BLaER1 (cell line): ENCODE measurements at regions not wholly inside any gene's neighbourhood (a gene's known extent, or its start where the extent isn't known, plus 50 kb on each side); places are given as distances from the start of the nearest gene placed in this dataset.
"Not testable (repeated sequence)": the region's sequence is repeated elsewhere in the genome, so short reads cannot be mapped to it uniquely, and the experiment has no call there.

Experiments
- H3K27ac ChIP-seq: shearing (Covaris generic); formaldehyde crosslinking; 2 replicates; pipeline ENCODE4 v1.8.1; 2022
- H3K27me3 ChIP-seq: shearing (Covaris generic); formaldehyde crosslinking; 2 replicates; pipeline ENCODE4 v1.8.1; 2022
- H3K36me3 ChIP-seq: shearing (Covaris generic); formaldehyde crosslinking; 2 replicates; pipeline ENCODE4 v1.8.1; 2022
- H3K4me1 ChIP-seq: shearing (Covaris generic); formaldehyde crosslinking; 2 replicates; pipeline ENCODE4 v1.8.1; 2022
- H3K4me2 ChIP-seq: shearing (Covaris generic); formaldehyde crosslinking; 2 replicates; pipeline ENCODE4 v1.8.1; 2022
- H3K4me3 ChIP-seq: shearing (Covaris generic); formaldehyde crosslinking; 2 replicates; pipeline ENCODE4 v1.8.1; 2022
- H3K9ac ChIP-seq: shearing (Covaris generic); formaldehyde crosslinking; 2 replicates; pipeline ENCODE4 v1.8.1; 2022
- H3K9me3 ChIP-seq: shearing (Covaris generic); formaldehyde crosslinking; 2 replicates; pipeline ENCODE4 v1.8.1; 2022
- H4K20me1 ChIP-seq: shearing (Covaris generic); formaldehyde crosslinking; 2 replicates; pipeline ENCODE4 v1.8.1; 2022
- Cebpa-rat ChIP-seq: shearing (Covaris generic); IDR thresholded peaks from 2 replicates; pipeline ENCODE4 v1.8.1; 2022

DNA sequence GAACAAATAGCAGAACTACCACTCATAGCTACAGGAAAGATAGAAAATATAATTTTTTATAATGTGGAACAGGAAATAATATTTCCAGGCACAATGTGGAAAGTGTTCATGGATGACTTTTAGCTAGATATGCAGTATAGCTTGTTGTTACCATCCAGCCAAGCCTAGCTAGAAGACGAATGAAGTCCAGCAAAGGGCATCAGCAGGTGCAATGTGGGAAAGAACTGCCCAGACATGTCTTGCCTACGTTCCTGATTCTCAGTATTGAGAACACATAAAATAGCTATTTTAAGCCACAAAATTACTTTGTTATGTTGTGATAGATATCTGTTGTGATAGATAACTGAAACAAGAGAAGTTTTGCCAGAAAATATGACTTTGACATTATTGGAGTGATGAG is 1690.0 kb upstream of the LRRTM3 start:
- Histone ChIP-seq H3K4me3 (no peak overlapping the region), H3K27me3 (no peaks in the 10 kb centered on the region), H3K9ac (no peak overlapping the region), H3K4me1 (no peaks in the 10 kb centered on the region), H4K20me1 (no peaks in the 10 kb centered on the region), H3K27ac (no peak overlapping the region), H3K4me2 (no peak overlapping the region), H3K36me3 (no peaks in the 10 kb centered on the region), H3K9me3 (no peaks in the 10 kb centered on the region)
- no peak for TF ChIP-seq Cebpa-rat

DNA sequence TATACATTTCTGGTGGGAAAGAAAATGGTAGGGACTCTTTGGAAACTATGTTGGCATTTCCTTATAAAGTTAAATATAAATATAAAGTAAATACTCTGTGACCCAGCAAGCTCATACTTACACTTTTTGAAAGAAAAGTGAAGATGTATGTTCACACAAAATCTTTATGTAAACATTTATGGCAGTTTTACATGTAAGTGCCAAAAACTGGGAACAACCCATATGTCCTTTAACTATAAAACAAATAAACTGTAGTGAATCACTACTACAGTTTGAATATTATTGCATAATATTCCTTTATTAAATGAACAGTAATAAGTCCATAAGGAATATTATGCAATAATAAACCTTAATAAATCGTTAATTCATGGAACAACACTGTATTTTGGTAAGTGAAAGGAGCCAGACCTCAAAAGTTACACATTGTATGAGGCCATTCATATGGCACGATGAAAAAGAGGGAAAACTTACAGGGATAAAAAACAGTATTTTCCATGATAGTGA is 1660.3 kb upstream of the LRRTM3 start:
- no peak overlapping the region for H3K9ac ChIP-seq
- no peak overlapping the region for H3K4me2 ChIP-seq
- no peak overlapping the region for H3K27ac ChIP-seq
- H3K36me3 ChIP-seq, result no peaks in the 10 kb centered on the region
- TF ChIP-seq Cebpa-rat, result no peak
- H4K20me1 ChIP-seq, result no peaks in the 10 kb centered on the region
- no peaks in the 10 kb centered on the region for H3K9me3 ChIP-seq
- H3K4me1 ChIP-seq, result no peaks in the 10 kb centered on the region
- no peak overlapping the region for H3K4me3 ChIP-seq
- no peaks in the 10 kb centered on the region for H3K27me3 ChIP-seq

DNA sequence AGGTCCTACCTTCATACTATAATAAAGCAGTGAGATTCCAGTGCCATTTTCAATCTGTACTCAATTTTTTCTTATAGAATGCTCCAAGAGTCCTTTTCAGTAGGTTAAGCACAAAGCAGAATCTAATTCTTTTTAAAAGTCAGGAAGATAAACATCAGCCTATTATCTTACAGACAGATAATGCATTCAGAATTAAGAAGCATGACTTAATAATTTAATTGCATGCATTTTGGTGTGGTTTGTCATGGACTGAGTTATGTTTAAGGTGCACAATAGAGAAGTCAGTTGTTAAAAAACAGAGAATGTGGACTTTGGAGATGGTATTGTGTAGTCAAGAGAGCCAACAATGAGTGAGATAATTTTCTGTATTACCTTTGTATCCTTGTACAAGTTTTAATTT is 1656.3 kb upstream of the LRRTM3 start:
- not testable (repeated sequence) for H3K4me1 ChIP-seq, H3K9me3 ChIP-seq, H3K27me3 ChIP-seq, H4K20me1 ChIP-seq, H3K9ac ChIP-seq, H3K27ac ChIP-seq, H3K36me3 ChIP-seq, H3K4me2 ChIP-seq, H3K4me3 ChIP-seq

DNA sequence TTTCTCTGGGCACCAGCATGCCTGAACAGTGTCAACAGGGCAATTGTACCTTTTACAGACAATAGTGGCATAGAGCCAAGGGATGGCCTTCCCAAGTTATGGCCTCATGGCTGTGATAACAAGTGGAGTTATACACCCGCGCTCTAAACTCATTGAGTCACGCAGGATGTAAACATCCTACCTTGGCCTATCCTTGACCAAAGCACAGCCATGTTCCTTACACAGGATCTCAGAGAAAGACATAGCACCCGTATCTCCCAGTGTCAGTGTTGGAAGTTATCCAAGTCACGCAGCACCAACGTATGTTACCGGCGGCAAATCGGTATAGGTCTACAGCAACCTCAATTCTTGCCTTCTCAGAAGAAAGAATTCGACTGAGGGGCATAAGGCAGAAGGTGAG is 1654.9 kb upstream of the LRRTM3 start:
- no peaks in the 10 kb centered on the region for H3K27me3 ChIP-seq
- TF ChIP-seq Cebpa-rat, result no peak
- H3K9ac ChIP-seq, result no peak overlapping the region
- H4K20me1 ChIP-seq, result no peaks in the 10 kb centered on the region
- H3K9me3 ChIP-seq, result no peaks in the 10 kb centered on the region
- H3K4me2 ChIP-seq, result no peak overlapping the region
- no peak overlapping the region for H3K27ac ChIP-seq
- no peaks in the 10 kb centered on the region for H3K4me1 ChIP-seq
- no peaks in the 10 kb centered on the region for H3K36me3 ChIP-seq
- no peak overlapping the region for H3K4me3 ChIP-seq

DNA sequence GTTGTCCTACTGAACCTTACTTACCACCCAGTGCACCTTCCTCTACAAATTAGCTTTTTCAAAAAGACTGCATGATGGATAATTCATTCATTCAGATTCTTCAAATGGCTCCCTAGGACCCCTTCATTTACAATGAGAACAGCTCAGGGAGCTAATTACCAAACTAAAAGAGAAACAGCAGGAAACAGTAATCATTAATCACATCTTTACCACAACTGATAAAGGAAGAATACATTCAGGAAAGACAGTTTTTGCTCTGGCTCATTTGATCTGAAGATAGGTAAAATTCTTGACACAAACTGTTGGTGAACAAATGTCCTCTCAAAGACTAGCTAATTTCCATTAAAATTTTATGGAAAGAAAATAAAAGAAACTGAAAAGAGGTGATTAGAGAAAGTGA is 1652.7 kb upstream of the LRRTM3 start:
- no peak for TF ChIP-seq Cebpa-rat
- Histone ChIP-seq H3K36me3 (no peaks in the 10 kb centered on the region), H3K9me3 (no peaks in the 10 kb centered on the region), H3K9ac (no peak overlapping the region), H4K20me1 (no peaks in the 10 kb centered on the region), H3K27me3 (no peaks in the 10 kb centered on the region), H3K27ac (no peak overlapping the region), H3K4me3 (no peak overlapping the region), H3K4me1 (no peaks in the 10 kb centered on the region), H3K4me2 (no peak overlapping the region)

DNA sequence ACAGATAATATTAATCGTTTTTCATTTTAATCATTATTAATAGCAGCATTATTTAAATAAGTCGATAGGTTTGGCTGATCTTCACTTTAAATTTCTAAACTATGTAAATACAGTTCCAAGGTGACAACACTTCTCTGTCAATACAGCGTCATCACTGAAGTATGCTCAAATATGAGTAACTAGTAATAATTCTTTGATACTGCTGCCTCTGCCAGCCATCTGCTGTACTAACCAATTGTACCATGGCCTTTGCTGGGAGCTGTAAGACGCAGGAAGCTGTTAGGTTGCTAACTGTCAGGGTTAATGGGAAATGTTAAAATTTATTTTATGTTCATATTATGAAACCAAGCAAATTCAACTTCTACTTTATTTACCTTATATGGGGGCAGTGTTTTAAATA is 1650.5 kb upstream of the LRRTM3 start:
- Histone ChIP-seq H3K9ac (no peak overlapping the region), H4K20me1 (no peaks in the 10 kb centered on the region), H3K4me3 (no peak overlapping the region), H3K27me3 (no peaks in the 10 kb centered on the region), H3K9me3 (peaks cover 4% of the 10 kb centered on the region; the same call in 1 of the 2 replicates), H3K36me3 (no peaks in the 10 kb centered on the region), H3K4me1 (no peaks in the 10 kb centered on the region), H3K27ac (no peak overlapping the region), H3K4me2 (no peak overlapping the region)
- TF ChIP-seq Cebpa-rat, result no peak

DNA sequence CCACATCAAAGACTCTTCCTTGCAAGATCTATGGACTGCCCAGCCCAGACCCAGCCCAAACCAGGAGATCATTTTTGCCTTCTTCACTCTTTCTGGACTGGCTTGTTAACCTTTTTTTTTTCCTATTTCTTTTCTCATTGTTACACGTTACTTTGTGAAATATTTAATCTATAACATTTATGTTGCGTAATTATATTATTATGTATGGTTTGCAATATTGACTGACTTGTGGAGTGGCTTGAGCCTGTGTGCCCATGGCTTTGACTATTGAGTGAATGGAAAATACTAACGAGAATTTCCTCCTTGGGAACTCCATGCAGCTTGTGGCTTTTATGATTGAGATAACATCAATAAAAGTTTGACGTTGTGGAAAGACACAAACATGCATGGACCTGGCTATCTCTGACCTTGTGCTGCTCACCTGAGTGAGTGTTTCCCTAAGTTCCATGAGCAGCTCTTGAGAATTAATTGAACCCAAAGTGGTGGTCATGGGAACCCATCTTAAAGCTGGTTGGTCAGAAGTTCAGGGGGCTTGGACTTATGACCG is 1641.3 kb upstream of the LRRTM3 start:
- Histone ChIP-seq H4K20me1 (no peaks in the 10 kb centered on the region), H3K4me2 (no peak overlapping the region), H3K4me3 (no peak overlapping the region), H3K4me1 (no peaks in the 10 kb centered on the region), H3K27me3 (no peaks in the 10 kb centered on the region), H3K9ac (no peak overlapping the region), H3K36me3 (no peaks in the 10 kb centered on the region), H3K27ac (no peak overlapping the region), H3K9me3 (peaks cover 4% of the 10 kb centered on the region; the same call in 1 of the 2 replicates)
- peak; percentile 42; the same call in 1 of the 2 replicates for TF ChIP-seq Cebpa-rat

DNA sequence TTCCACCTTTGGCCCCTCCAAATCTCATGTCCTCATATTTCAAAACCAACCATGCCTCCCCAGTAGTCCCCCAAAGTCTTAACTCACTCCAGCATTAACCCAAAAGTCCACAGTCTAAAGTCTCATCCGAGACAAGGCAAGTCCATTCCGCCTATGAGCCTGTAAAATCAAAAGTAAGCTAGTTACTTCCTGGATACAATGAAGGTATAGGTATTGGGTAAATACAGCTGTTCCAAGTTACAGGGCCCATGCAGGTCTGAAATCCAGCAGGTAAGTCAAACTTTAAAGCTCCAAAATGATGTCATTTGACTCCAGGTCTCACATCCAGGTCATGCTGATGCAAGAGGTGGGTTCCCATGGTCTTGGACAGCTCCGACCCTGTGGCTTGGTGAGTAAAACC is 1640.1 kb upstream of the LRRTM3 start:
- not testable (repeated sequence) for H3K27ac ChIP-seq, H3K27me3 ChIP-seq, H3K36me3 ChIP-seq, H3K9ac ChIP-seq, H4K20me1 ChIP-seq, H3K4me1 ChIP-seq, H3K4me2 ChIP-seq, H3K4me3 ChIP-seq, H3K9me3 ChIP-seq

DNA sequence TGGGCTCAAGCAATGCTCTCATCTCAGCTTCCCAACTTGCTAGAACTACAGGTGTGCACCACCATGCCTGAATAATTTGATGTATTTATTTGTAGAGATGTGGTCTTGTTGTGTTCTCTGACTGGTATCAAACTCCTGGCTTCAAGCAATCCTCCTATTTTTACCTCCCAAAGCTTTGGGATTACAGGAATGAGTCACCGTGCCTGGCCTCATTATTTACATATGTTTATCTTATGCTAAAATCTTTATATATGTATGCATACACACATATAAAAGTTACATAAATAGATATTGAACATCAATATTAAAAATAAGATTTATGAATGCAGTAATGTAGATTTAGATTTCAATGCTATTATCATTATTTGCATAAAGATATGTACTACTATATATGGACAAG is 1634.5 kb upstream of the LRRTM3 start:
- Histone ChIP-seq H3K4me1 (no peaks in the 10 kb centered on the region), H3K4me3 (no peak overlapping the region), H3K27ac (no peak overlapping the region), H3K27me3 (no peaks in the 10 kb centered on the region), H4K20me1 (no peaks in the 10 kb centered on the region), H3K36me3 (no peaks in the 10 kb centered on the region), H3K9me3 (no peaks in the 10 kb centered on the region), H3K4me2 (no peak overlapping the region), H3K9ac (no peak overlapping the region)
- no peak for TF ChIP-seq Cebpa-rat

DNA sequence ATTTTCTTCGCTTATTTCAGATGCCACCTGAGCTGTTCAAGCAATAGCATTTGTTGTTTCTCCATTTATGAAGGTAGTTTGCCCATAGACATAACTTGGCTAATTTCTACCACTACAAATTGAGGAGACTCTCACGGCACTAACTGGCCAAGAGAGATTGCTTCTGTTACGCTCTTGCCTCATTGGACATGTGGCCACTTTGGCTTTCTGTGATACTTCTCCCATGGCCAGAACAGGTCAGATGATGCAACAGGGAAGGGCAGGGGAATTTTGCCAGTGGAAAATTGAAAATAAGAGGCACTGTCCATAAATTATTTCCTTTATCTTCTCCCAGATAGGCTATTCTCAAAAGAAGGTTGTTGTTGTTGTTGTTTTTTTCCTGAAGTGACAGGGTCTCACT is 1633.3 kb upstream of the LRRTM3 start:
- H3K36me3 ChIP-seq, result no peaks in the 10 kb centered on the region
- no peak overlapping the region for H3K4me2 ChIP-seq
- H3K9me3 ChIP-seq, result no peaks in the 10 kb centered on the region
- no peak overlapping the region for H3K27ac ChIP-seq
- H3K9ac ChIP-seq, result no peak overlapping the region
- no peak overlapping the region for H3K4me3 ChIP-seq
- H3K4me1 ChIP-seq, result no peaks in the 10 kb centered on the region
- H4K20me1 ChIP-seq, result no peaks in the 10 kb centered on the region
- TF ChIP-seq Cebpa-rat, result no peak
- no peaks in the 10 kb centered on the region for H3K27me3 ChIP-seq

DNA sequence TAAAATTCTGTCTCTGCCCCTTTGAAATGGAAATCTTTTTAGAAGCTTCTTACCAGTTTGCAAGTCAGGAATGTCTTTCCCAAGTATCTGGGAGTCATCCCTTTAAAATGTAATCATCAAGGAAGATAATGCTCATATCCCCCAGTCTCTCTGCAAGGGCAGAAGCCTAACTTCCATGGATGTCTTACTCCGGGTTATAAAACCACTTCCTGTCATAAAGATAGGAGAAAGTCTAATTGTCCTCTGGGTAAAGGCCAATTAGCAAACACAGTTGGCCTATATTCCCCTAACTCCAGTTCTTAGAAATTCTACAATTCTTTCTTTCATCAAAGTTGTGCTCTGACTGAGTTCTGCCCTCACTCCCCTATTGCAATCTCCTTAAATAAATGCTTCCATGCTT is 1631.5 kb upstream of the LRRTM3 start:
- Histone ChIP-seq H3K27ac (no peak overlapping the region), H3K27me3 (no peaks in the 10 kb centered on the region), H3K9ac (no peak overlapping the region), H3K9me3 (no peaks in the 10 kb centered on the region), H3K4me3 (no peak overlapping the region), H3K4me2 (no peak overlapping the region), H3K4me1 (no peaks in the 10 kb centered on the region), H3K36me3 (no peaks in the 10 kb centered on the region), H4K20me1 (no peaks in the 10 kb centered on the region)
- TF ChIP-seq Cebpa-rat, result no peak
